BJ (cell line): ENCODE measurements at regions not wholly inside any gene's neighbourhood (a gene's known extent, or its start where the extent isn't known, plus 50 kb on each side); places are given as distances from the start of the nearest gene placed in this dataset.

Source experiments
- CTCF ChIA-PET: fragments of 350-600 bp; formaldehyde crosslinking; extraction: SDS; loops from one replicate; lab custom pipeline; 2021; ENCODE audit warnings: antibody characterized with exemption, inconsistent platforms; lab: Yijun Ruan, JAX
- POLR2A ChIA-PET: fragments of 300-600 bp; sonication (Branson Sonifier 250); formaldehyde crosslinking; extraction: SDS; loops from one replicate; lab custom pipeline; 2021; ENCODE audit warnings: antibody characterized with exemption; lab: Charles Lee
- DNase-seq: peaks from one replicate; pipeline ENCODE4 v3.0.0-alpha.2; 2011; ENCODE audit warnings: low read depth
- H3K27me3 ChIP-seq: 2 replicates; pipeline ENCODE4 v1.6.0; 2011; ENCODE audit warnings: low read length; ENCODE audit not compliant: control insufficient read depth, insufficient read depth
- H3K36me3 ChIP-seq: 2 replicates; pipeline ENCODE4 v1.5.1; 2011; ENCODE audit warnings: low read length; ENCODE audit not compliant: control insufficient read depth, insufficient read depth
- H3K4me3 ChIP-seq: 2 replicates; pipeline ENCODE4 v1.5.1; 2011; ENCODE audit warnings: low read depth, mild to moderate bottlenecking, control low read depth, low read length
- CTCF ChIP-seq: IDR thresholded peaks from 2 replicates; pipeline ENCODE4 v1.5.1; 2011; ENCODE audit warnings: low read depth, mild to moderate bottlenecking, control low read depth, inconsistent platforms, low read length, moderate library complexity; ENCODE audit not compliant: insufficient read depth

- no peak overlapping the region for H3K4me3 ChIP-seq
- peaks cover 15% of the 10 kb centered on the region for H3K27me3 ChIP-seq
- no peak for TF ChIP-seq CTCF
- H3K36me3 ChIP-seq = no peaks in the 10 kb centered on the region
- CTCF ChIA-PET = interaction anchor here (2.1 kb wide), 1 partner anchor 10 kb away, joined by 5 read pairs; no protein-coding TSS in a partner anchor
- POLR2A ChIA-PET = no interaction called here
- DNase-seq = no peak
These were observed 454.0 kb upstream of the ZMIZ1 start for GRCh38 chr10:78614744-78615143.

DNA sequence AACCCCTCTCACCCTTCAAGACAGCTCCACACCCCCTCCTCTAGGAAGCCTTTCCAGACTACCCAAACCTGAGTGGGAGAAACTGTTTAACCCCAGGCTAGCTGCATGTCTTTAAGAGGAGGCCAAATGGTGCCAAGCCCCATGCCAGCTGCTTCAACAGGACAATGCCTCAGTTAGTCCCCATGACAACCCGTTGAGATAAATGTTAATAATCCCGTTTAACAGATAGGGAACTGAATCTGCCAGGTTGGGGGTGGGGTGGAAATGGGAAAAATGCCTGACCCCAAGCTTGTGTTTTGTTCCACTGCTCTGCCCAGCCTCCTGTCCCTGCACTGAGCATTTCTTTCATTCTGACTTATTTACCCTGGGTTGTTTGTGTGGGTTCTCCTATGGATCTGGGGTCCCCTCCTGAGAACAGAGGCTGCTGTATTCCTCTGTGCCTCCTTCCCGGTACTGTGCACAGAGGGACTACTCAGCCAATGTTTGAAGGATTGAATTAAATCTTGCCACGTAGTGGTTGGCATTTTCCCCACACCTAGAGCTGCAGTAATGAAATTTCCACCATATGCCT is 452.6 kb upstream of the ZMIZ1 start:
- Histone ChIP-seq H3K27me3 (peaks cover 14% of the 10 kb centered on the region), H3K4me3 (no peak overlapping the region), H3K36me3 (no peaks in the 10 kb centered on the region)
- POLR2A ChIA-PET = no interaction called here
- no peak for DNase-seq
- CTCF ChIA-PET = interaction anchor here (0.5 to 2.1 kb wide), 2 partner anchors 10 to 11 kb away, joined by 3 to 5 read pairs; no protein-coding TSS in a partner anchor
- no peak for TF ChIP-seq CTCF

DNA sequence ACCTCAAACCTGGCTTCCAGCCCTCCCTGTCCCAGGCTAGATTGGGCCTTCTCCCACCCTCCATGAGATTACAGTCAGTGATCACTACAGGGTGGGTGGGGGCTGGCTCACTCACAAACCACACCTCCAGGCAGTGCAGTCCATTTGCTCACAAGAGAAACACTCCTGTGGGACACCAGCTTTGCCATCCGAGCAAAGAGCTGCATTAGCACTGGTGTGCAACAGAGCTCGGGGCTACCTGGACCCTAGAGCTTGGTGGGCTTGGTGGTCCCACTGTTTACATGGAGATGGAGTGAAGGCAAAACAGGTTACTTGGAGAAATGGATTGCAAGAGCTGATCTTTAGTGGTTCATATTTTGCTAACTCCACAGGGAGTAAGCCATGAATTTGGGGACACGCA is 451.7 kb upstream of the ZMIZ1 start:
- CTCF ChIA-PET = interaction anchor here (0.6 to 1.2 kb wide), 4 partner anchors 8 to 72 kb away, joined by 3 to 4 read pairs (median 3); no protein-coding TSS in a partner anchor
- peaks cover 15% of the 10 kb centered on the region for H3K27me3 ChIP-seq

GRCh38 chr10:78617631-78618030 is 451.1 kb upstream of the ZMIZ1 start:
- Histone ChIP-seq H3K27me3 (peaks cover 15% of the 10 kb centered on the region), H3K4me3 (no peak overlapping the region), H3K36me3 (no peaks in the 10 kb centered on the region)
- DNase-seq = no peak
- ChIA-PET POLR2A (no interaction called here), CTCF (interaction anchor here (0.6 to 1.2 kb wide), 4 partner anchors 9 to 72 kb away, joined by 3 to 4 read pairs (median 3); no protein-coding TSS in a partner anchor)
- TF ChIP-seq CTCF = no peak

More for the DNA sequence above, 451.7 kb upstream of the ZMIZ1 start:
- DNase-seq = no peak
- POLR2A ChIA-PET = no interaction called here
- no peak for TF ChIP-seq CTCF
- Histone ChIP-seq H3K4me3 (no peak overlapping the region), H3K36me3 (no peaks in the 10 kb centered on the region)

GRCh38 chr10:78618050-78618449 is 450.7 kb upstream of the ZMIZ1 start:
- CTCF ChIA-PET = interaction anchor here (1.0 to 1.2 kb wide), 2 partner anchors 13 to 16 kb away, joined by 3 to 4 read pairs; no protein-coding TSS in a partner anchor

More at GRCh38 chr10:78618050-78618449, 450.7 kb upstream of the ZMIZ1 start:
- no peak for TF ChIP-seq CTCF
- DNase-seq = no peak
- H3K36me3 ChIP-seq = no peaks in the 10 kb centered on the region
- H3K4me3 ChIP-seq = no peak overlapping the region
- POLR2A ChIA-PET = no interaction called here
- H3K27me3 ChIP-seq = peaks cover 12% of the 10 kb centered on the region
